A549 (cell line): ENCODE measurements at regions not wholly inside any gene's neighbourhood (a gene's known extent, or its start where the extent isn't known, plus 50 kb on each side); places are given as distances from the start of the nearest gene placed in this dataset.

Experiments used
- CTCF ChIP-seq: fragments of >200 bp; sonication (Bioruptor Twin); formaldehyde crosslinking; IDR thresholded peaks from 3 replicates; pipeline ENCODE4 v1.5.1; 2016
- EP300 ChIP-seq, 2 experiments: fragments of >200 bp; sonication (Bioruptor Twin); formaldehyde crosslinking; IDR thresholded peaks; 2 replicates in 1 of 2; 3 replicates in 1 of 2; pipeline ENCODE4 v1.6.1; 2016 to 2017
- JUNB ChIP-seq: fragments of >200 bp; sonication (Bioruptor Twin); formaldehyde crosslinking; IDR thresholded peaks from 2 replicates; pipeline ENCODE4 v1.6.1; 2016
- MAFK ChIP-seq: fragments of 450-650 bp; IDR thresholded peaks from 2 replicates; pipeline ENCODE4 v1.6.1; 2014; ENCODE audit not compliant: partially characterized antibody
- POLR2A ChIP-seq: IDR thresholded peaks from 2 replicates; pipeline ENCODE4 v1.6.1; 2012; ENCODE audit warnings: mild to moderate bottlenecking, low read length
- TF ChIP-seq, protein P1 (sequence below): fragments of 250-450 bp; sonication (Bioruptor Pico); IDR thresholded peaks from 2 replicates; pipeline ENCODE4 v1.5.0; 2020; ENCODE audit warnings: low read depth, mild to moderate bottlenecking, moderate library complexity
- TF ChIP-seq, protein P2 (sequence below): fragments of >200 bp; sonication (Bioruptor Twin); formaldehyde crosslinking; IDR thresholded peaks from 2 replicates; pipeline ENCODE4 v1.6.1; 2016

DNA sequence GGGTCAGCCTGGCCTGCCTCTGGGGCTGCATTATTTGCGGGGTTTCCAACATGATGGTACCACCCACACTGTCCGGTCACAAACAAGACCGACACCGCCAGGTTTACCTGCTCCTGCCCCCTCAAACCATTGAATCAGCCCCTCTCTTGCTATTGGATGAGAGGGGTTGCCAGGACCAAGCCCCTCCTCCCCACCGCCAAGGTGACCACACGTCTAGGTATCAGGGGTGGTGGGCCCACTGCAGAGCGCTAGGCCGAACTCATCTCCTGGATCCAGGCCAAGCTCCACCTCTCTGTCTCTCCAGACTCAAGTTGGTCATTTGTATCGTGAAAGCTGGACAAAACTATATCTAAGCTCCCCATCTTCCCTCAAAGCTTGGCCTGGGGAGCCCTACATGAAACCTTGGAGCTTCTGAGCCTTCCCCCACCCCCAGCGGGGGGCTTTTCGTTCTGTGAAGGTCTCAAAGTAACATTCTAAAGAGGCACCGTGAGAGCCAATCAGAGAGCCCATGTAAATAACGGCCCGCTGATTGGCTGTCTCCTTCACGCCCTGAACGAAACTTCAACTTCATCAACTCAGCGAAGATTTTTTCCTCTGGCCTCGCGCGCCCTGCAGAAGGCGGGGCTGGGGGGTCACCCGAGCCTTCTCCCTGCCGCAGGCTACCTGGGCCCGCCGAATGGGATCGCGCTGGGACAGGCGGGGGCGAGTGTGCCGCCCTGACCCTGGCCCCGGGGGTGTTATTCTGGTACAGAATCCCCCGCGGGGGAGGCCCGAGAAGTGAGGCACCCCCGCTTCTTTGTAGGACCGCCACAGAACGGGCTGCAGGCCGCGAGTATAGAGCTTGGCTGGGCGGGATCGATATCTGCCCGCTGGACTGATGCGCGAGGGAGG lies 49.6 kb upstream of the PSD2 start:
- TF ChIP-seq CTCF = no peak
- TF ChIP-seq POLR2A = no peak
- TF ChIP-seq EP300 (IDR thresholded peaks at IDR 0.05) = no peak
- TF ChIP-seq, protein P1, sequence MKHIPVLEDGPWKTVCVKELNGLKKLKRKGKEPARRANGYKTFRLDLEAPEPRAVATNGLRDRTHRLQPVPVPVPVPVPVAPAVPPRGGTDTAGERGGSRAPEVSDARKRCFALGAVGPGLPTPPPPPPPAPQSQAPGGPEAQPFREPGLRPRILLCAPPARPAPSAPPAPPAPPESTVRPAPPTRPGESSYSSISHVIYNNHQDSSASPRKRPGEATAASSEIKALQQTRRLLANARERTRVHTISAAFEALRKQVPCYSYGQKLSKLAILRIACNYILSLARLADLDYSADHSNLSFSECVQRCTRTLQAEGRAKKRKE (CRISPR knock-in tag) = no peak
- TF ChIP-seq, protein P2, sequence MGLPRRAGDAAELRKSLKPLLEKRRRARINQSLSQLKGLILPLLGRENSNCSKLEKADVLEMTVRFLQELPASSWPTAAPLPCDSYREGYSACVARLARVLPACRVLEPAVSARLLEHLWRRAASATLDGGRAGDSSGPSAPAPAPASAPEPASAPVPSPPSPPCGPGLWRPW = no peak
- no peak for TF ChIP-seq JUNB
- TF ChIP-seq MAFK = no peak
